ENCODE measurements at regions not wholly inside any gene's neighbourhood (a gene's known extent, or its start where the extent isn't known, plus 50 kb on each side); places are given as distances from the start of the nearest gene placed in this dataset.

DNA sequence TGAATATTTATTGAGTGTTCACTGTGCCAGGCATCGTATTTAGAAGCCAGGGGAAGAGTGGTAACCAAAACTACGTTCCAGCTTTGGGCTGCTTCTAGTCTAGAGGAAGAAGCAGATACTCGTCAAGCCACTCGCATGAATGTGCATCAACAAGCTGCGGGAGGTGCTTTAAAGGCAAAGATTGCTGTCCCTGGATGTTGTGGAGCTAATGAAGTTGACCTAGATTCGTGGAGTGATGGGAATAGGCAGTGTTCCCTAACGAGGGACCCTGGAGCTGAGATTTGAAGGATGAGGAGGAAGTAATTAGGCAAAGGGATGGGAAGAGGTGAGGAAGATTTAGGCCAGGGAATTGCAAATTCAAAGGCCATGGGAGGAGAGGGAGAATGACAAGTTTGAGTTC lies 118.9 kb downstream of the TMEM170B start:
- DNase-seq (ENCODE audit: low spot score), result no peak
- no peaks in the 10 kb centered on the region for H3K9me3 Mint-ChIP-seq (ENCODE audit: low read depth)
- TF ChIP-seq CTCF (IDR thresholded peaks at IDR 0.05), result no peak
- H3K4me3 Mint-ChIP-seq (ENCODE audit: unreplicated experiment), result no peak overlapping the region
- H3K27me3 Mint-ChIP-seq (ENCODE audit: low read depth), result no peaks in the 10 kb centered on the region
- no peaks in the 10 kb centered on the region for H3K36me3 Mint-ChIP-seq (ENCODE audit: low read depth)
- H3K4me1 Mint-ChIP-seq (ENCODE audit: low read depth), result peaks cover 47% of the 10 kb centered on the region
- H3K27ac Mint-ChIP-seq (ENCODE audit: unreplicated experiment), result no peak overlapping the region

DNA sequence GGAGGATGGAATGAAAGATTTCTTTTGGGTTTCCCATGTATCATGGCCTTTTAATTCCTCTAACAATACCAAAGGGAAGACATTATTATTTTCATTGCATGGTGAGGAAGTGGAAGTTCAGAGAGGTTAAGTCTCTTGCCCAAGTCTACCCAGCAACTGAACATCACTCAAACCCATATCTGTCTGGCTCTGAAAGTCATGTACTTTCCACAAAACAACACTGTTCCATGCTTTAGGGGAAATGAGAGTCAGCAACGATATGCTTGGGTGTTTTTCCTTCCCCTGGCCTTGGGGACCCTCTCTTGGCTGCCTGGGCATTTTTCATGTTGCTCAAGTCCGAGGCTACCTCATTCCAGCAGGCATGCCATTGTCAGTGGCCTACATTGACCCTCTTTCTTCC lies 118.8 kb downstream of the ADTRP start:
- H3K27me3 Mint-ChIP-seq (ENCODE audit: low read depth), result no peaks in the 10 kb centered on the region
- peaks cover 20% of the 10 kb centered on the region for H3K4me1 Mint-ChIP-seq (ENCODE audit: low read depth)
- no peaks in the 10 kb centered on the region for H3K36me3 Mint-ChIP-seq (ENCODE audit: low read depth)
- no peak overlapping the region for H3K27ac Mint-ChIP-seq (ENCODE audit: unreplicated experiment)
- H3K4me3 Mint-ChIP-seq (ENCODE audit: unreplicated experiment), result no peak overlapping the region
- no peak for TF ChIP-seq CTCF (IDR thresholded peaks at IDR 0.05)
- DNase-seq (ENCODE audit: low spot score), result no peak
- no peaks in the 10 kb centered on the region for H3K9me3 Mint-ChIP-seq (ENCODE audit: low read depth)

DNA sequence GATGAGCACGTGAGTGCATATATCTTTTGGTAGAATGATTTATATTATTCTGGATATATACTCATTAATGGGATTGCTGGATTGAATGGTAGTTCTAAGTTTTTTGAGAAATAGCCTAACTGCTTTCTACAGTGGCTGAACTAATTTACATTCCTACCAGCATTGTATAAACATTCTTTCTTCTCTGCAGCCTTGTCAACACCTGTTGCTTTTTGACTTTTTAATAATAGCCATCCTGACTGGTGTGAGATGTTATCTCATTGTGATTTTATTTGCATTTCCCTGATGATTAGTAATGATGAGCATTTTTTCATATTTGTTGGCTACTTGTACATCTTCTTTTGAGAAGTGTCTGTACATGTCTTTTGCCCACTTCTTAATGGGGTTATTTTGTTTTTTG lies 116.3 kb downstream of the ADTRP start:
- H3K4me1 Mint-ChIP-seq (ENCODE audit: low read depth), result no peaks in the 10 kb centered on the region
- no peaks in the 10 kb centered on the region for H3K27me3 Mint-ChIP-seq (ENCODE audit: low read depth)
- no peak overlapping the region for H3K27ac Mint-ChIP-seq (ENCODE audit: unreplicated experiment)
- no peak overlapping the region for H3K4me3 Mint-ChIP-seq (ENCODE audit: unreplicated experiment)
- no peaks in the 10 kb centered on the region for H3K36me3 Mint-ChIP-seq (ENCODE audit: low read depth)
- H3K9me3 Mint-ChIP-seq (ENCODE audit: low read depth), result no peaks in the 10 kb centered on the region
- no peak for DNase-seq (ENCODE audit: low spot score)
- TF ChIP-seq CTCF (IDR thresholded peaks at IDR 0.05), result no peak

GRCh38 chr6:11663519-11663918 lies 115.1 kb downstream of the ADTRP start:
- no peak overlapping the region for H3K27ac Mint-ChIP-seq (ENCODE audit: unreplicated experiment)
- H3K4me1 Mint-ChIP-seq (ENCODE audit: low read depth), result no peaks in the 10 kb centered on the region
- no peaks in the 10 kb centered on the region for H3K9me3 Mint-ChIP-seq (ENCODE audit: low read depth)
- no peaks in the 10 kb centered on the region for H3K27me3 Mint-ChIP-seq (ENCODE audit: low read depth)
- no peak for TF ChIP-seq CTCF (IDR thresholded peaks at IDR 0.05)
- no peak for DNase-seq (ENCODE audit: low spot score)
- no peaks in the 10 kb centered on the region for H3K36me3 Mint-ChIP-seq (ENCODE audit: low read depth)
- H3K4me3 Mint-ChIP-seq (ENCODE audit: unreplicated experiment), result no peak overlapping the region

Data from chondrocyte (in vitro differentiated cells).